Endodermal cell (in vitro differentiated cells): ENCODE measurements at regions not wholly inside any gene's neighbourhood (a gene's known extent, or its start where the extent isn't known, plus 50 kb on each side); places are given as distances from the start of the nearest gene placed in this dataset.
A peak's percentile ranks its signal among the peaks of the same experiment; 100 is the strongest.

Experiments
- DNase-seq: peaks from one replicate; pipeline ENCODE4 v3.0.0-alpha.2; 2017
- H3K27ac ChIP-seq: 2 replicates; pipeline ENCODE4 v1.5.1; 2013; ENCODE audit warnings: mild to moderate bottlenecking, low read depth, low read length, moderate library complexity
- H3K27me3 ChIP-seq: 2 replicates; pipeline ENCODE4 v1.6.1; 2013; ENCODE audit warnings: mild to moderate bottlenecking, low read length, moderate library complexity; ENCODE audit not compliant: insufficient read depth, control insufficient read depth, poor library complexity, severe bottlenecking
- H3K36me3 ChIP-seq: 2 replicates; pipeline ENCODE4 v1.7.0; 2013; ENCODE audit warnings: mild to moderate bottlenecking, low read length, moderate library complexity; ENCODE audit not compliant: control insufficient read depth, insufficient read depth
- H3K4me1 ChIP-seq: one replicate; pipeline ENCODE4 v1.7.0; 2013; ENCODE audit warnings: low read length; ENCODE audit not compliant: control insufficient read depth, insufficient read depth
- H3K4me3 ChIP-seq: 2 replicates; pipeline ENCODE4 v1.5.1; 2013; ENCODE audit warnings: mild to moderate bottlenecking, low read length, moderate library complexity
- H3K9ac ChIP-seq: 2 replicates; pipeline ENCODE4 v1.6.1; 2013; ENCODE audit warnings: mild to moderate bottlenecking, low read length, moderate library complexity; ENCODE audit not compliant: poor library complexity, severe bottlenecking; ENCODE audit errors: extremely low read depth
- H3K9me3 ChIP-seq: 2 replicates; pipeline ENCODE4 v1.6.1; 2013; ENCODE audit warnings: mild to moderate bottlenecking, low read length, moderate library complexity; ENCODE audit not compliant: control insufficient read depth
- H3K27ac Mint-ChIP-seq: 2 replicates; pipeline ENCODE4 v1.8.0; 2020; ENCODE audit warnings: mixed read lengths
- H3K27me3 Mint-ChIP-seq: 2 replicates; pipeline ENCODE4 v1.8.0; 2021; ENCODE audit warnings: mild to moderate bottlenecking, mixed read lengths; ENCODE audit not compliant: insufficient read depth
- H3K36me3 Mint-ChIP-seq: 2 replicates; pipeline ENCODE4 v1.8.0; 2020; ENCODE audit warnings: low read depth, mixed read lengths
- H3K4me1 Mint-ChIP-seq: 2 replicates; pipeline ENCODE4 v1.8.0; 2020; ENCODE audit warnings: mixed read lengths
- H3K4me3 Mint-ChIP-seq: 2 replicates; pipeline ENCODE4 v1.8.0; 2020; ENCODE audit warnings: mild to moderate bottlenecking, moderate library complexity, mixed read lengths
- H3K9me3 Mint-ChIP-seq: 2 replicates; pipeline ENCODE4 v1.8.0; 2020; ENCODE audit warnings: mild to moderate bottlenecking, mixed read lengths
- CTCF ChIP-seq: fragments of 200-600 bp; sonication (generic); conservative IDR thresholded peaks from 2 replicates; pipeline ENCODE4 v1.5.0; 2021; ENCODE audit warnings: antibody characterized with exemption, mild to moderate bottlenecking
- WGBS, 2 experiments: methylation state at CpG; one replicate each; pipeline versions ENCODE4 v1.1.5 to v1.1.7; 2013; ENCODE audit warnings: missing lambda C conversion rate in 2 of 2, mixed read lengths in 1 of 2; ENCODE audit not compliant: insufficient coverage in 1 of 2, insufficient read length in 1 of 2; 5-methylcytosine and 5-hydroxymethylcytosine counted together

- no peaks in the 10 kb centered on the region for H3K9me3 Mint-ChIP-seq
- H3K9me3 ChIP-seq: no peaks in the 10 kb centered on the region
- no peaks in the 10 kb centered on the region for H3K27me3 Mint-ChIP-seq
- no peak overlapping the region for H3K9ac ChIP-seq
- no peak overlapping the region for H3K4me3 Mint-ChIP-seq
- H3K36me3 Mint-ChIP-seq: peaks cover 64% of the 10 kb centered on the region
- H3K4me1 Mint-ChIP-seq: peaks cover 17% of the 10 kb centered on the region
- TF ChIP-seq CTCF: no peak
- peaks cover 5% of the 10 kb centered on the region for H3K4me1 ChIP-seq
- no peak overlapping the region for H3K27ac Mint-ChIP-seq
- no peaks in the 10 kb centered on the region for H3K27me3 ChIP-seq
- no peak overlapping the region for H3K27ac ChIP-seq
- no peak for DNase-seq
- no peaks in the 10 kb centered on the region for H3K36me3 ChIP-seq
- WGBS, 2 experiments: 98 to 100% methylated on average over 3 of the region's 3 CpGs
- H3K4me3 ChIP-seq: no peak overlapping the region
These were observed 317.5 kb downstream of the CD83 start for GRCh38 chr6:14434916-14435690.

- Histone ChIP-seq H3K27ac (no peak overlapping the region), H3K36me3 (no peaks in the 10 kb centered on the region), H3K4me1 (peaks cover 17% of the 10 kb centered on the region), H3K9me3 (no peaks in the 10 kb centered on the region), H3K27me3 (no peaks in the 10 kb centered on the region), H3K9ac (no peak overlapping the region), H3K4me3 (no peak overlapping the region)
- WGBS, 2 experiments: 68 to 86% methylated on average over 3 of the region's 3 CpGs
- Mint-ChIP-seq H3K4me3 (no peak overlapping the region), H3K27me3 (no peaks in the 10 kb centered on the region), H3K9me3 (peaks cover 13% of the 10 kb centered on the region), H3K4me1 (peaks cover 20% of the 10 kb centered on the region), H3K36me3 (peaks cover 75% of the 10 kb centered on the region), H3K27ac (no peak overlapping the region)
- no peak for TF ChIP-seq CTCF
- no peak for DNase-seq
These were observed 319.1 kb downstream of the CD83 start for GRCh38 chr6:14436592-14437132.

GRCh38 chr6:14439419-14439818 is 321.8 kb downstream of the CD83 start:
- no peaks in the 10 kb centered on the region for H3K9me3 ChIP-seq
- H3K27ac ChIP-seq: peak overlapping the region; percentile 9
- no peak overlapping the region for H3K9ac ChIP-seq
- H3K36me3 ChIP-seq: no peaks in the 10 kb centered on the region
- 67 to 87% methylated on average over 2 to 5 of the region's 5 CpGs for WGBS, 2 experiments
- peaks cover 38% of the 10 kb centered on the region for H3K4me1 ChIP-seq
- Mint-ChIP-seq H3K27me3 (no peaks in the 10 kb centered on the region), H3K4me1 (peaks cover 22% of the 10 kb centered on the region), H3K9me3 (peaks cover 20% of the 10 kb centered on the region), H3K27ac (no peak overlapping the region), H3K4me3 (no peak overlapping the region), H3K36me3 (peaks cover 69% of the 10 kb centered on the region)
- no peak for DNase-seq
- no peaks in the 10 kb centered on the region for H3K27me3 ChIP-seq
- no peak overlapping the region for H3K4me3 ChIP-seq
- TF ChIP-seq CTCF: no peak
